GM23338 (cell line): ENCODE measurements at regions not wholly inside any gene's neighbourhood (a gene's known extent, or its start where the extent isn't known, plus 50 kb on each side); places are given as distances from the start of the nearest gene placed in this dataset.

Source experiments
- ATAC-seq: fragments of 200-7000 bp; cut with Tn5 transposase; 3 replicates; pipeline ENCODE4 v1.9.1; 2020
- DNase-seq: peaks from one replicate; pipeline ENCODE4 v3.0.0-alpha.2; 2015; ENCODE audit warnings: low spot score
- H2AFZ ChIP-seq: fragments of 200-600 bp; sonication (generic); 2 replicates; pipeline ENCODE4 v1.8.0; 2016; ENCODE audit warnings: antibody characterized with exemption, mild to moderate bottlenecking, moderate library complexity
- H3F3A ChIP-seq: fragments of 200-600 bp; sonication (generic); replicated peaks from 2 replicates; pipeline ENCODE4 v1.8.0; 2017; ENCODE audit warnings: antibody characterized with exemption, mixed run types, low read depth
- H3K27ac ChIP-seq: fragments of 200-600 bp; sonication (generic); 2 replicates; pipeline ENCODE4 v1.6.1; 2016; ENCODE audit warnings: low read depth
- H3K27me3 ChIP-seq: fragments of 200-600 bp; sonication (generic); 2 replicates; pipeline ENCODE4 v1.8.0; 2016; ENCODE audit warnings: mild to moderate bottlenecking, mixed run types, moderate library complexity; ENCODE audit not compliant: insufficient read depth
- H3K36me3 ChIP-seq: fragments of 200-600 bp; sonication (generic); 2 replicates; pipeline ENCODE4 v1.8.0; 2016; ENCODE audit warnings: mild to moderate bottlenecking; ENCODE audit not compliant: insufficient read depth
- H3K4me1 ChIP-seq: fragments of 200-600 bp; sonication (generic); 2 replicates; pipeline ENCODE4 v1.8.0; 2016; ENCODE audit warnings: mild to moderate bottlenecking, moderate library complexity; ENCODE audit not compliant: insufficient read depth
- H3K4me2 ChIP-seq: fragments of 200-600 bp; sonication (generic); 2 replicates; pipeline ENCODE4 v1.7.1; 2017; ENCODE audit warnings: mixed run types
- H3K4me3 ChIP-seq: fragments of 200-600 bp; sonication (generic); 2 replicates; pipeline ENCODE4 v1.6.1; 2016; ENCODE audit warnings: mixed run types
- H3K79me2 ChIP-seq: fragments of 200-600 bp; sonication (generic); replicated peaks from 2 replicates; pipeline ENCODE4 v1.8.0; 2017; ENCODE audit warnings: mild to moderate bottlenecking; ENCODE audit not compliant: insufficient read depth
- H3K9me2 ChIP-seq: fragments of 200-600 bp; sonication (generic); 2 replicates; pipeline ENCODE4 v1.8.0; 2017; ENCODE audit not compliant: insufficient read depth
- H4K20me1 ChIP-seq: fragments of 200-600 bp; sonication (generic); replicated peaks from 2 replicates; pipeline ENCODE4 v1.8.0; 2017; ENCODE audit warnings: mild to moderate bottlenecking; ENCODE audit not compliant: insufficient read depth
- H3K27ac Mint-ChIP-seq: 2 replicates; pipeline ENCODE4 v1.8.0; 2020; ENCODE audit warnings: inconsistent platforms, mild to moderate bottlenecking, moderate library complexity, mixed read lengths
- H3K27me3 Mint-ChIP-seq: 3 replicates; pipeline ENCODE4 v1.8.0; 2022; ENCODE audit warnings: low read depth, mild to moderate bottlenecking, moderate library complexity, mixed read lengths, inconsistent platforms; ENCODE audit not compliant: insufficient read depth, poor library complexity
- H3K36me3 Mint-ChIP-seq: 3 replicates; pipeline ENCODE4 v1.8.0; 2021; ENCODE audit warnings: low read depth, mild to moderate bottlenecking, inconsistent platforms, moderate library complexity, mixed read lengths
- H3K4me1 Mint-ChIP-seq: 3 replicates; pipeline ENCODE4 v1.8.0; 2020; ENCODE audit warnings: mild to moderate bottlenecking, inconsistent platforms, mixed read lengths
- H3K4me3 Mint-ChIP-seq: 3 replicates; pipeline ENCODE4 v1.8.0; 2021; ENCODE audit warnings: moderate library complexity, mild to moderate bottlenecking, inconsistent platforms, mixed read lengths
- H3K9me3 Mint-ChIP-seq: 3 replicates; pipeline ENCODE4 v1.8.0; 2020; ENCODE audit warnings: moderate library complexity, mild to moderate bottlenecking, inconsistent platforms, mixed read lengths
- CTCF ChIP-seq, 2 experiments: fragments of 200-600 bp in 1 of 2; sonication (generic) in 1 of 2; conservative IDR thresholded peaks; 2 replicates each; pipeline versions ENCODE4 v1.5.1 to v1.6.1; 2016 to 2017; ENCODE audit warnings: antibody characterized with exemption in 2 of 2, low read depth in 2 of 2, mild to moderate bottlenecking in 2 of 2, moderate library complexity in 1 of 2
- EZH2 ChIP-seq: fragments of 200-600 bp; sonication (generic); IDR thresholded peaks from one replicate; pipeline ENCODE4 v1.8.0; 2017; ENCODE audit warnings: antibody characterized with exemption, mild to moderate bottlenecking, low read depth; ENCODE audit not compliant: unreplicated experiment
- NANOG ChIP-seq: IDR thresholded peaks from 2 replicates; pipeline ENCODE4 v1.6.1; 2016; ENCODE audit warnings: antibody characterized with exemption, borderline replicate concordance
- POLR2AphosphoS5 ChIP-seq: IDR thresholded peaks from 2 replicates; pipeline ENCODE4 v1.6.1; 2016; ENCODE audit warnings: antibody characterized with exemption, low read depth
- REST ChIP-seq: IDR thresholded peaks from one replicate; pipeline ENCODE4 v1.6.1; 2018; ENCODE audit warnings: antibody characterized with exemption; ENCODE audit not compliant: unreplicated experiment
- STAT1 ChIP-seq: IDR thresholded peaks from one replicate; pipeline ENCODE4 v1.6.1; 2016; ENCODE audit warnings: antibody characterized with exemption; ENCODE audit not compliant: unreplicated experiment
- ZNF114 ChIP-seq: fragments of 250-450 bp; sonication (Bioruptor Pico); IDR thresholded peaks from 2 replicates; pipeline ENCODE4 v1.5.0; 2020; ENCODE audit warnings: mild to moderate bottlenecking, moderate library complexity
- ZNF462 ChIP-seq: fragments of 250-450 bp; sonication (Bioruptor Pico); IDR thresholded peaks from 2 replicates; pipeline ENCODE4 v1.5.0; 2020; ENCODE audit warnings: mild to moderate bottlenecking, moderate library complexity

GRCh38 chr5:159601216-159601615, 270.9 kb upstream of the IL12B start (continued):
- TF ChIP-seq ZNF462 (CRISPR knock-in tag) (no peak), EZH2 (no peak)

- Histone ChIP-seq H3K79me2 (no peaks in the 10 kb centered on the region), H3K4me1 (no peaks in the 10 kb centered on the region), H3F3A (no peaks in the 10 kb centered on the region), H3K4me2 (no peak overlapping the region), H3K27ac (no peak overlapping the region), H2AFZ (no peak overlapping the region), H4K20me1 (no peaks in the 10 kb centered on the region), H3K4me3 (no peak overlapping the region), H3K27me3 (no peaks in the 10 kb centered on the region), H3K36me3 (peaks cover 5% of the 10 kb centered on the region; the same call in 1 of the 2 replicates), H3K9me2 (no peaks in the 10 kb centered on the region)
- DNase-seq (no peak), ATAC-seq (no peak)
- Mint-ChIP-seq H3K9me3 (peaks cover 35% of the 10 kb centered on the region), H3K36me3 (peaks cover 18% of the 10 kb centered on the region), H3K27ac (no peak overlapping the region), H3K27me3 (peaks cover 1% of the 10 kb centered on the region), H3K4me3 (no peak overlapping the region), H3K4me1 (no peaks in the 10 kb centered on the region)
- TF ChIP-seq EZH2 (no peak), STAT1 (no peak), ZNF114 (CRISPR knock-in tag) (no peak), CTCF (conservative IDR thresholded peaks at IDR 0.05; ENCODE audit: low read depth in 2 of 2) (no peak), POLR2AphosphoS5 (no peak), NANOG (no peak), REST (no peak)
These were observed 272.1 kb upstream of the IL12B start for GRCh38 chr5:159602434-159602833.
